Liver (tissue), 3 donors: ENCODE measurements at regions not wholly inside any gene's neighbourhood (a gene's known extent, or its start where the extent isn't known, plus 50 kb on each side); places are given as distances from the start of the nearest gene placed in this dataset.

Source experiments
- CTCF ChIP-seq: fragments of 150-350 bp; IDR thresholded peaks from 2 replicates; pipeline ENCODE4 v1.5.1; 2017; ENCODE audit warnings: improper control_type of control experiment, low read depth, low read length; ENCODE audit not compliant: missing input control
- EGR1 ChIP-seq, 2 donors: IDR thresholded peaks; 2 replicates each; pipeline ENCODE4 v1.6.1; 2016 to 2018; ENCODE audit warnings: antibody characterized with exemption in 2 of 2, low read depth in 2 of 2
- donor health status: healthy.
- donor health status: healthy.

GRCh38 chr2:57965219-57965618, 81.4 kb upstream of the VRK2 start:
- TF ChIP-seq EGR1 (IDR thresholded peaks at IDR 0.05; ENCODE audit: low read depth in 2 of 2) (no peak), CTCF (no peak)
